Right renal cortex interstitium (tissue), 3 donors: ENCODE measurements at regions not wholly inside any gene's neighbourhood (a gene's known extent, or its start where the extent isn't known, plus 50 kb on each side); places are given as distances from the start of the nearest gene placed in this dataset.

Source experiments
- DNase-seq, 3 donors: peaks; one replicate each; pipeline ENCODE4 v3.0.0-alpha.2; 2013; ENCODE audit warnings: low read depth in 3 of 3, low spot score in 2 of 3

DNA sequence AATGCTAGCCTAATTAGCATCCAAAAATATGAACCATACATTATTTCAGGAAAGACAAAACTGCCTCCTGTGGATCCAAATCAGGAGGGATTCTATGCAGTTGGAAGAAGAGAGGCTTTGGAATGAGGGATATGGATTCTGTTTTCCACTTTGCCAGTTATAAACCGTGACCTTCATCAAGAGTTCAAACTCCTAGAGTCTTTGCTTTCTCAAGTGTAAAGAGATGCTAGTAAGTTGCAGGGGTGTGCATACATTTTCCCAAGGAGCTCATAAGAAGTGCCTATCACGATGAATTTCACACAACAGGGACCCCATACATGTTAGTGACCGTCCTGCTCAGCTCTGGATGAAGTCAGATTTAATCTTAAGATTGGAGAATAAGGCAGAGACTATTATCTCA, 542.5 kb downstream of the SOX11 start:
- DNase-seq: no peak

DNA sequence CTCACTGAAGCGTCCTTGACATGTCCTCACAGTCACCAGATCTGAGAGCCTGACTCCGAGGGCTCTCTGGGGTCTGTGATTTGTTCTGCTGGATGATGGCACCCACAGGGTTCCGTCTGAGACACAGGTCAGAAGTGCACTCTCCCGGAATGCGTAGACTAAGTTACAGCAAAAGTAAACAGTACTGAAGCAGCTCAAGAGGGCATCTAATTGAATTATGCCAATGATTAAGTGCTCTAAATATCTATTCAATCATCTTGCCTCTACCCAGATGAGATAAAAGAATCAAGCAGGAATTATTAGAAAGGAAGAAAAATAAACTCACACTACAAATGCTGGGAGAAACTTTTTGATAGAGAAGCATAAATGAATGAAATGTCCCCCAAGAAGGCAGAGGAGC, 544.1 kb downstream of the SOX11 start:
- DNase-seq: no peak

DNA sequence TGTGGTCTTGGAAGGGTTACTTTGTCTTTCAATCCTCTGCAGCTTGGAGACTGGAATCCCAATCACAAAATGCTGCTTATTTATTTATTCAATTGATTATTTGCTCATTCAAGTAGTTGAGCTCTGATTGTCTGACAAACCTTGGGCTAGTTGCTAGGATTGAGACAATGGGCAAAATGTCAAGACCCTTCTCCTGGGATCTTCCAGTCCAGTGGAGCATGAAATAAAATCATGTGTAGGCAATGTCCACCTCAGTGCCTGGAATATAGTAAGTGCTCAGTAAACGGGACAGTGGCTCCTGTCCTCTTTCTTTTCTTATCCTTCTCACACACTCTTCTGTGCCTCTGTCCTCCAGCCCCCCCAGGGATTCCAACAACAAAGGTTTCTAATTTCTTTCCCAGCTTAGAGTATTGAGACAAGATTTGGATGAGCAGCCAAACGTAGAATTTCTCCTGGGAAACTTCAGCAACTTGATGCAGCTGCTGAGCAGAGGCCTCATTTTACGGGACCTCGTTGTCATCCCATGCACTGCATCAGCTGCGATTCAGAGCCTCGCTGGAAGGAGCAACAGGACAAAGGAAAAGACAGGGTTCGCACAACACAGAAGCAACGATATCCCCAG, 545.0 kb downstream of the SOX11 start:
- peak in 1 of 3 donors; percentile 51 for DNase-seq

DNA sequence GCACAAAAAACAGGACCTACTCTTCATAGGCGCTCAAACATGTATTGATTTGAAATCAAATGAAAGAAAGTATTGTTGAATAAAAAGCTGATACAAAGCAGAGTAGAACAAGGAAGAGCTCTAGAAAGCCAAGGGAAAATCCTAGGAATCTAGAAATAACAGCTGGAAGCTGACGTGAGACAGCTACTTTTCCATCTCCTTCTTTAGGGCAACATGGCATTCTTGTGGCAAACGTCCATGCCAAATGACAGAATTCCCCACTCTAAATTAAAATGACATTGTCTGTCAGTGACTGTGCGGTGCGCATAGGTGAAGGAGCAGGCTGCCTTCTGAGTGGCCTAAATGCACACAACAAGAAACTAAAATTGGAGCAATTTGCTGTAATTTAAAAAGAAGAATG, 557.4 kb downstream of the SOX11 start:
- DNase-seq: no peak

DNA sequence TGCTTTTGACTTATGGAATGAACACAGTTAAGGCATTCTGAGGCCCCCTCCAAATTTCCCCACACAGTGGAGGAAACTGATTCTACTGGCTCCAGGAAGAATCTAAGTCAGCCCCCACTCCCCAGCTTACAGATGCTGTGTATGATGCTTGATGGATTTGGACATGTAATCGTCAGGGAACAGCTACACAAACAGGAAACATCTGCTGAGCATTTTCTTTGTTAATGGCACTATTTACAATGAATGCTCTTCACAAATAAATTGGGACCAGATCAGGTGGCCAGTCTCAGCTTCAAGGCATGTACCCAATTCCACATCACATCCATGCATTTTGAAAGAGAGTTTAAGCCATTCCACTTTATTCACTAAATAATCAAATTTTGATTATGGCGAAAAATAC, 562.3 kb downstream of the SOX11 start:
- DNase-seq: no peak

DNA sequence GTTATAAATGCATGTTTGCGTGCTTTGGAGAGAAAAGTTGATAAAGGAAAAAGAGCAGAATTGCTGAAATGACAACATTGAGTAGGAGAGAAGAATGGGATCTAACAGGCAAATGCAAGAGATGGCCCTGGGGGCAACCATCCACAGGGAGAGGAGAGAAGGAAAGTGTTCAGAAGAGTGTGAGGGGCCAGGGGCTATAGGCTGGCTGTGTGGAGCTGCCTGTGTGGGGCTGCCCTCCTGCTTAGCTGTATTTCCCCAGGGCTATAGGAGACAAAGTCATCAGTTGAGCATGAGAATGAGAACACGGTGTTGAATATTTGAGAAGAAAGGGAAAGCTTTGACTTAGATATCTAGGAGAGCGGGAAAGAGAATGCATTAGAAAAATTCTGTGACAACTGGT, 572.0 kb downstream of the SOX11 start:
- no peak for DNase-seq

DNA sequence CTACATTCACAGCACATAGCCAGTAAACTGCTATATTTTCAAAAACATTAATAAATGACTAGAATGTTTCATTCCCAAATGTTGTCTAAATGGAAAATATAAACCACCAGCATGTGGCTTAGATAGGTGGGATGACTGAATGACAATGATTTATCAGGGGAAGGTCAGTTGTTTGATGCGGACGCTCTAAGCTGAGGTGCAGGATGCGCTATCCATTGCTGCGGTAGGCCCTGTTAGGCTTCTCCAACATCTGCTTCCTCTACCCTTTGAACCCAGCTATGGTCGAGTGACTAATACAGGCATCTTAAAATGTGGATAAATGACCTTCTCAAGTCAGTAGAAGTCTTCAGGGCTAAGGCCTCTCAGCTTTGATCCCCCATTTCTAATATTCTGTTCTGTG, 584.2 kb downstream of the CMPK2 start:
- no peak for DNase-seq

DNA sequence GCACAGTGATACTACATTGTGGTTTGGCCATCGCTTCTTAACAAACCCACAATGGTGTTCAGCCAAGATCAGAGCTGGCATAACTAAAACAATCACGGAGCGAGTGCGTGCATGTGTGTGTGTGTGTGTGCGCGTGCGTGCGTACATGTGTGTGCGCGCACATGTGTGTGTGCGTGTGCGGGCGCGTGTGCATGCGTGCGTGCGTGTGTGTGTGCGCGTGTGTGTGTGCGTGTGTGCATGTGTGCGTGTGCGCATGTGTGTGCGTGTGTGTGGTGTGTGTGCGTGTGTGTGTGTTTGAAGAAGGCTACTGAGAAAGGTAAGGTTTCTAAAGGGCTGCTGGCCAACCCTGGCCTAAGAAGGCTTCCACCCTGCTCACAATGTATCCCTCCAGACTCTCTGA, 582.4 kb downstream of the CMPK2 start:
- DNase-seq: no peak

DNA sequence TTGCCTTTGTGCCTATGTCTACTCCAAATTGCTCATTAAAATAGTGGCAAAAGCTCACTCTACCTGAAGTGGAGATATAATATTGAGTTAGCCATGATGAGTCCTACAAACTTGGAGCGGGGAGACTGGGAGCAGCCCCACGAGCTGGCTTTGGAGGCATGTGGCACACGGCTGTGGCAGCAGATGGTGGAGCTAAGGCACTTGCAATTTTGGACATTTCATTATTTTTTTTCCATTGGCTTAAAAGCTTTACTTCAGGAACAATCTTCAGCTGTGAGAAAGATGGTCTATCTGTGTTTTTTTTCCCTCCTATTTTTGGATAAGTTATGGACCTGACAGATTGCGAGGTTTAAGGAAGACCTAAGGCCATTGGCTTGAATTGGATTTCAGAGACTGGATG, 578.3 kb downstream of the CMPK2 start:
- DNase-seq: no peak

DNA sequence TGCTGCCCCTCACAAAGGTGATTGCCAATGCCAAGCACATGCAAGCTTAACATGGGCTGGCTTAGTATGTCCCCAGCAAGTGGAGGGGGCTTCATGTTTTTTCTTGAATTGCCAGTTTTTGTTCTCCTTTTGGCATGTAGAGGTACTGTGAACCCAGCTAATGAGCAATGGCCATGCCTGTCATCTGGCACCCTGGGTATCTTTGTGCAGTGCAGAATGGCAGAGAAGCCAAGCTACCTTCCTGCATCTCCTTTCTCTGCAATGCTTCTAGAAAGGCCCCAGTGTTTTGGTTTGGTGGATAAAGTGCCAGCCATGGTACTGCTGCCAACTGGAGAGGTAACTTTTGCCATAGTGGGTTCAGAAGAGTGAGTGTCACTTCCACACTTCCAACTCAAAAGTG, 576.9 kb downstream of the CMPK2 start:
- DNase-seq: no peak

DNA sequence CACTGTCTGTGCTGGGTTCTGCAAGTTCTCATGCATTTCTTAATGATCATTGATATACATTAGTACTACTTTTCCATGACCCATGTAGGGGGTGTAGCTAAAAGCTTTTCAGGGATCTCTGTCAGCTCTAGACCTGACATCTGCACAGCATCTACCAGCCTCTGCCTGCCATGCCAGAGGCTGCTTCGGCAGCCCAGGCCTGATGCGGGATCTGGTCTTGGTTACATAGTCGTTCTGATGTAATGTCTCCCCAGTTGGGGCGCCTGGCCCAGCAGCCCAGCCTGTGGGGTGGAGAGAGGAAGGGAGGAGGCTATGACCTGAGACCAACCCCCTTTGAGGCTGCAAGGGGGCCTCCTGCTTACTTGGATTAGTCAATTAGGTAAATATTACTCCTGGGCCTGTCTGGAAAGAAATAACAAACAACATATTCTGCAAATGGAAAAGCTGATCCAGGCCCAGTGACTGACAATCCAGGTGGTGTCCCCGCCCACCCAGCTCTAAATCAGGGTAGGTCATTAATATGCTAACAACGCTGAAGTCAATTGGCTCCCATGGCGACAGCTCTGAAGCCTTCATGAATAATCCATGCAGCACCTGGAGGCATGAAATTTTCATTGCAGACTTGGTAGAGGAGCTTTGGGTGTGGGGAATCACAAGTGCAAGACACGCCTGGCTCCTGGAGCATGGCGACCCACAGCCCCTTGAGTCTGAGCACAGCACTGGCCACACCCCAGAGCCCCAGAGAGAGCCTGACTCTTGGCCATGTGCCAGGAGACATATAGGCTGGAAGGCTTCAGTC, 575.3 kb downstream of the CMPK2 start:
- peak in 2 of 3 donors; percentile 44 to 47 for DNase-seq

DNA sequence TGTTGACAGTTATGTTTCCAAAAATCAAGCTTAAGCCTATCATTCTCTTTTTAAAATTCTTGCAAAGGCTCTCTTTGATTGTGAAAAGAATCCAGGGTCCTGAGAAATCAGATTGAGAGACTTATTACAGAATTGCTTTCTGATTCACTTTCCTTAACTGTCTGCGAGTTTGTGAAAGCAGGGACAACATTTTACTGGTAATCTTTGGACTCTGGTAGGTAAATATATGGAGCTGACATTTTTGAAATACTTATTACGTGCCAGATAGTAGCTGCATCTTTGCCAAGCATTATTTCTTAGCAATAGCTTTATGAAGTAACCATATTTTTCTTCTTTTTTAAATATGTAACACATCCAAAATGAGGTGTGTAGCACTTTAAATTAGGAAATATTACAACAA, 570.9 kb downstream of the CMPK2 start:
- DNase-seq: no peak

DNA sequence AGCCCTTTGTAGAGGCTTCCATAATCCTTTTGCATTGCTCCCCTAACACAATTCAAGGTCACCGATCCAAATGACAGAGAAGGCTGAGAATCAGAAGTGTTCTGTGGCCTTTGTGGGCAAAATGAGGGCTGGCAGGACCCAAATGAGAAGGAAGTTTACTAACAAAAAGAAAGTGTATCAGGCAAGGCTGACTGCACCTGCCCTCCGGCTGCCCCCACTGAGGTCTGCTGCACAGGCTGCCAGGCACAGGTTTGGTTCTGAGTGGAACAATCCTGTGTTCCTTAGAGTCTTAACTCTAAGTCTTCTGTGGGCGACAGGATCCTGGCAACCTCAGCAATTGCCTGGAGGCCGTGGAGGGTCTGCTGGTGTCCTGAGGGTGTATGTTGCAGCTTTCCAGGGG, 568.5 kb downstream of the CMPK2 start:
- no peak for DNase-seq

DNA sequence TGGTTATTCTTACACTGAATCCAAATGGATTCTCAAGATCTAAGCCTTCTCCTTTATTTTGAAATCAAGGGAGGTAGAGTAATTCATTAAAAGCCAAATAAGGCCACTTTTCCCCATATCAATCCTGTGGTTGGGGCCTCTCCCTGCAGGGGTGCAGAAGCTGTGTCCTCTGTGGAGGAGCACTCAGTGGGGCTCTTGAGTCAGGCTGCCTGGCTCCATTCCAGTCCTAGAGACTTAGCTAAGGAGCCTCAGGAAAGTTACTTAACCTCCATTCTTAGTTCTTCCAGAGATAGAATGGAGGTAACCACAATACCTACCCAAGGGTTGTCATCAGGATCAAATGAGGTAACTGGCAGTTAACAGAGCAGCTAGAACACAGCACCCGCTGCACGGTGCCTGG, 564.3 kb downstream of the CMPK2 start:
- no peak for DNase-seq

DNA sequence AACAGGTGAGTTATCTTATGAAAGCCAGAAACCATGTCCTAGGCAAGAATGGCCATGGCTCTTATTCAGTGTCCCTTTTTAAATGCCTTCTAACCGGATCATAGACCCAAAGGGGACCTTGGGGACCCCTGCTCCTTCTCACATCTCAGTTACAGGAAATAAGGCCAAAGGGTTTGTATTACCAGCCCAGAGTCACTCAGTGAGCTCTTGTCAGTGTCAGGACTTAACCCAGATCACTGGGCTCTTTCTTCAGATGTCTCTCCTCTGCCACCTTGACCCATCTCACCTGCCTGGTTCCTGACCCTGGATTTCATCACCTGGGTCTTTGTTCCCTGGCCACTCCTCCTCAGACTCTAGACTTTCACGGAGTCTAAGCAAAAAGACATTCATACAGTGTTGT, 556.7 kb downstream of the CMPK2 start:
- no peak for DNase-seq

DNA sequence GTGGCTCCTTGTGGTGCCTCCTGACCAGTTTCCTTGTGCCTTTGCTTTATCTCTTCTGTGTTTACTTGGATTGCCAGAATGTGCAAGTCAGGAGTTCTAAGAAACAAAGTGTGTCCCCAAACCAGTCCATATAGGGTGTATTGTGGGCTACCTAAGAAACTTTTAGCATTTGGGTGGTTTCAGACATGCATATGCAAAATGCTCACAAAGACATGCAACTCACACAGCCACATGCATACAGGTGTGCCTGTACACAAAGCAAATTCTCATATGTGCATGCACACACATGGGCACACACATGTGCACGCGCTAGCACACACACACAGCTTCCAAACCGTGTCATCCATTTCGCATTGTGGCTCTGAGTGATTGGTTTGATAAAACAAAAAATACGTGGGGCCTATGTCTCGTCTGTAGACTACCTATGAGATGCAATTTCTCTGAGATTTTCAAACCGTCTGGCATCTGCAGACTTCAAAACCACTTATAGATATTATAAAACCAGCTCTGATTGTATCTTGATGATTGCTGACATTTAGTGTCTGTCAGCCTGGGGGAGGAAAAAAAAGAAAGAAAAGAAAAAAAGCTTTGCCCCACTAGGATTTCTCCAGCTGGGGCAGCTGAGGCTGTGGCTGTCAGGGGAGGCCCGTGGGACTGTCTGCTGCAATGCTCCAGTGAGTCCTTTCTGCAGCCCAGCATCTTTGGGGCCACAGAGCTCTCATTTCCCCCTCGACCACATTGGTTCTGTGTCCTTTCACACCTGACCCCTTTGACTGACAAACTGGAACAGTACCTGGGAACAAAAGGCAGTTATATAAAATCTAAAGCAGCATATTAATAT, 556.1 kb downstream of the CMPK2 start:
- DNase-seq: no peak

DNA sequence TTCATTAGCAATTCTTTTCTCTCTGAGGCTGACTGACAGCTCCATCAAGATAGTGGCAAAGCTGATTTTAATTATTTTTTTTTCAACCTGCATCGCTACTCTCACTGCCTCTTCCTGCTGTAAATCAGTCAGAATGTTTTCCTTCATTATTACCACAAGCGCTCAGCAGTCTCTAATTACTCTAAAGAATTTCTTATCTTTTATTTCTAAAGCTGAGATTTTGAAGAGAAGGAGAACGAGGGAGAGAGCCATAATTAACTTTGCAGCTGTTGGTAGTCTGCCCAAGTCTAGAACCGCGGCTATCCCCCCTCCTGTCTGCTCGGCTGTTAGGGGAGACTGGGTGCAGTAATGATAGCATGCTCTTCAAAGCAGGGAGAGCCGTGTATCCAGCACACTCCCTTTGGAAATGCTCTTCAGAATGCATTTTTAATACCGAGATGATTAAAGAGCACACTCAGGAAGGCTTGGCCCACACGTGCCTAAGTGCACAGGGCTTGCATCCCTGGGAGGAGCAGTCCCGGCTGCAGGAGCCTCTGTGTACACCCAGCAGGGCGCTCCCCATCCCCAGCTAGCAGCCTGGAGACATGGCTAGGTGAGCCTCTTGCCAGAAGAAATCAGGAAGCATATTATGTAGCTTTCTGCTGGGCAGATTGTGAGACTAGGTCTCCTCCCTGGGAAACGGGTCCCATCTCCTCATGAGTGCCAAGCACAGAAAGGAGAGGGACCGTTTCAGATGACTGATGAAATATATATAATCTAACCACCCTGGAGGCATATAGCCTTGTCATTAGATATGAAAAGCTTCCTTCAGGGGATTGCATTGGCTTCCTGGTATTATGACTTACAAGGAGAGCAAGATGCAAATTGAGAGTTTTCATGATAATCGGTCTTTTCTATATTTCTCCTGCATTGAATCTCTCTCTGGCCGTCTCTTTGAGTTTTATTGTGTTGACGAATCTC, 555.2 kb downstream of the CMPK2 start:
- no peak for DNase-seq

DNA sequence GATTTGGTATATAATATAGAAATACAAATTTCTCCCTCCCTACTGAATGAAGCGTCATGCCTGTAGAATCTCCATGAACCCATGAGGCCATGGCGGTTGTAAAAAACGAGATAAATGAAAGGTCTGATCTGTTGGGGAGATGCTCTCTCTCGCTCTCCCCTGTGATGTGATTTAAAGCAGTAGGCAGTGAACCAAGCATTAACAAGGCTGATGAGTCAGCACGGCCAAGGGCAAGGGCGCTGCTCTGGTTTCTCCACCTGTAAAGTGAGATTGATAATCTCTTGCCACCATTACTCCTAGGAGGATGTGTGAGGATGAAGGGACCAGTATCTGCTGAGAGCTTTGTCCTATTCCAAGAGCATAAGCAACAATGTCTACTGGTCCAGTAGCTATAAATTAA, 553.3 kb downstream of the CMPK2 start:
- DNase-seq: no peak

DNA sequence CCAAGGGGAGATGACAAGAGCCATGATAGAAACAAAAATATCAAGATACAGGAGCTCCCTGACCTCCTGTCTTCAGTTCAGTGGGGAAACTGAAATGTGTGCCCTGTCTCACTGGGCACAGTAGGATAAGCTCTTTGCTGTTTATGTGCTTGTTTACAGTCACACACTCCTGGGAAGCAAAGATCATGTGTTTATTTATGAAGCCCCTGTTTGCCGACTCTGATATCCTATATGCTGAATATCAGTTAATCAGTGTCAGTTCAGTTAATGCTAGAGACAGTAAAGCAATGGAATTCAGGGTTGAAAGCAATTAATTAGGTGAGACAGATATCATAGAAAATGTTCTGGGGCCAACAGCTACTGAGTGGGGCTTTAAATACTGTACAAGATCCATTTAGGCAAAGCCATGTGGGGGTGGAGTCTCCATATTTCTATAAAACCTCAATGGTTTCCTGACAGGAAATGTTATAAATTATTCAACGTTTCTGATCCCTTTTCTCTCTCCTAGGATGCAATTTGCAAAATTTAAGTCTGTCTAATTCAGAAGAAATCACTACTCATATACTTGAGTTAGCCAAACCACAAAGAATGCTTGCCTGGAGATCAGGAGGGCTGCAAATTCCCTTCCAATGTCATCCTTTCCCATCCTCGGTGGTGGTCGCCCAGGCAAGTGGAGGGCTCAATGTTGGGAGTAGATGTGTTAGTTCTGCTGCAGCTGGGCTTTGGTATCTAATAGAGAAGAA, 551.3 kb downstream of the CMPK2 start:
- no peak for DNase-seq

DNA sequence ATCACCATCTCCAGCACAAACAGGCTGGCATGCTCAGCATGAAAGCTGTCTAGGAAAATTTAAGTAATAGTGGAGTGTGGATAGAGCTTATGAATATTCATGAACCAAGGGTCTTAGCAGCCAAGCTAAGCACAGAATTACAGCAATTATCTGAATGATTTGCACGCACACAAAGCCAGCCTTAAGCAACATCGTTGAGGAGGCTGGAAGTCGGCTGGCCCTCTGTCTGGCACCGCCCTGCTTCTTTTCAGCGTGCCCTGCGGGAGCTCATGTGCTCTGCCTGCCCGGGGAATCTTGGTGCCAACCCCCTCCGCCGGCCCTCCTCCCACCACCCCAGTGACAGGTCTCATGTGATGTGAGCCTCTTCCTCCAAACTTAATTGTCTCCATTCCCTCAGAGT, 540.1 kb downstream of the CMPK2 start:
- DNase-seq: no peak
